Pancreas (tissue), 10 donors: ENCODE measurements at regions not wholly inside any gene's neighbourhood (a gene's known extent, or its start where the extent isn't known, plus 50 kb on each side); places are given as distances from the start of the nearest gene placed in this dataset.

Experiments used
- ATAC-seq, 4 donors: fragments of 200-7000 bp; cut with Tn5 transposase; one replicate each; pipeline versions ENCODE4 v1.8.0 to v1.9.1; 2020; ENCODE audit warnings: mild to moderate bottlenecking in 4 of 4, moderate library complexity in 4 of 4
- DNase-seq, 6 donors: peaks; one replicate each; pipeline ENCODE4 v3.0.0-alpha.2; 2020
- FAIRE-seq: peaks from 2 replicates; lab custom pipeline; 2012; peaks lifted over from hg19 to GRCh38; lab: Jason Lieb, UNC
- H3K27ac ChIP-seq, 4 donors: fragments of 200-600 bp; sonication (generic); 1 replicate in 3 of 4; 2 replicates in 1 of 4; pipeline versions ENCODE4 v1.5.0 to v1.8.0; 2020
- H3K27me3 ChIP-seq, 4 donors: fragments of 200-600 bp; one replicate each; pipeline ENCODE4 v1.8.0; 2021
- H3K36me3 ChIP-seq, 3 donors: fragments of 200-600 bp; sonication (generic) in 1 of 3; one replicate each; pipeline versions ENCODE4 v1.5.0 to v1.8.0; 2020 to 2021
- H3K4me1 ChIP-seq, 3 donors: fragments of 200-600 bp; one replicate each; pipeline ENCODE4 v1.8.0; 2021
- H3K4me3 ChIP-seq, 4 donors: fragments of 200-600 bp; sonication (generic) in 2 of 4; one replicate each; pipeline versions ENCODE4 v1.5.0 to v1.8.0; 2020 to 2021
- H3K9me3 ChIP-seq, 4 donors: fragments of 200-600 bp; one replicate each; pipeline ENCODE4 v1.8.0; 2021
- WGBS, 2 donors: extraction: QIAGEN DNeasy Blood & Tissue Kit; methylation state at CpG; one replicate each; pipeline ENCODE4 v1.1.7; 2013; 5-methylcytosine and 5-hydroxymethylcytosine counted together
- intact Hi-C, 3 donors: fragments of 100-400 bp; cut with DNase I; formaldehyde crosslinking; loops; one replicate each; pipeline versions ENCODE4 v1.11.1 to v1.14.2; 2022
- TF ChIP-seq, protein P1 (sequence below), 4 donors: fragments of 200-600 bp; sonication (generic) in 3 of 4; IDR thresholded peaks; one replicate each; pipeline versions ENCODE4 v1.5.0 to v1.8.0; 2021; ENCODE audit warnings: antibody characterized with exemption in 4 of 4
- donor health status: healthy with polysubstance abuse.
- donor health status: DM: no; HTN: no; CAD: no; lungs with moderate emphysema.
- donor health status: DM: no; HTN: no; CAD: no.
- donor health status: control.
- donor health status: control.
- donor health status: Bipolar disorder and iron deficiency.
- donor health status: DM: yes; HTN: yes; CAD: no.
- donor health status: DM: no; HTN: no; CAD: no.
- donor health status: DM: no; HTN: no; CAD: no.
- donor health status: DM: yes; HTN: yes; CAD: no.

DNA sequence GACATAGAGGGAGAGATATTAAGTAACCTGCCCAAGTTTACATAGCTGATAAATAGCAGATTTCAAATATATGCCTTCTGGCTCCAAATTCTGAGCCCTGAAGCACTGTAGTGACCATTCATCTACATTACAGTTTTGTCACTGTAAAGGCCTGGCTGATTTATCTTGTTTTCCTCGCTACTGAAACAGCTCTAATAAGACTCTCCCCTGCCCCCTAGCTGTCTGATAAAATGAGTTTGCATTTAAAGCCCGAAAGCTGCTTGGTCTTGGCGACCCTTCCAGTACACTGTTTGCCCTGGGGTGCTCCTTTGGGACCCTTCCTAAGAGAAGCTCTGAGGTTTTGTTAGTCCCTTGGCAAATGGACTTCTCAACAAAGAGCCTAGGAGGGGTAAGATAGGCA, 59.7 kb upstream of the RAB11FIP2 start:
- WGBS, 2 donors = 27 to 31% methylated on average over 3 of the region's 3 CpGs
- Histone ChIP-seq H3K36me3 (no peaks in the 10 kb centered on the region), H3K9me3 (no peaks in the 10 kb centered on the region), H3K27ac (no peak overlapping the region), H3K4me3 (no peak overlapping the region), H3K27me3 (no peaks in the 10 kb centered on the region), H3K4me1 (no peaks in the 10 kb centered on the region)
- ATAC-seq (peak in 3 of 4 donors; percentile 68 to 81 (median 70)), DNase-seq (peak in 3 of 6 donors; percentile 3 to 21 (median 17)), FAIRE-seq (no peak)
- intact Hi-C loops = no loop called here
- TF ChIP-seq, protein P1, sequence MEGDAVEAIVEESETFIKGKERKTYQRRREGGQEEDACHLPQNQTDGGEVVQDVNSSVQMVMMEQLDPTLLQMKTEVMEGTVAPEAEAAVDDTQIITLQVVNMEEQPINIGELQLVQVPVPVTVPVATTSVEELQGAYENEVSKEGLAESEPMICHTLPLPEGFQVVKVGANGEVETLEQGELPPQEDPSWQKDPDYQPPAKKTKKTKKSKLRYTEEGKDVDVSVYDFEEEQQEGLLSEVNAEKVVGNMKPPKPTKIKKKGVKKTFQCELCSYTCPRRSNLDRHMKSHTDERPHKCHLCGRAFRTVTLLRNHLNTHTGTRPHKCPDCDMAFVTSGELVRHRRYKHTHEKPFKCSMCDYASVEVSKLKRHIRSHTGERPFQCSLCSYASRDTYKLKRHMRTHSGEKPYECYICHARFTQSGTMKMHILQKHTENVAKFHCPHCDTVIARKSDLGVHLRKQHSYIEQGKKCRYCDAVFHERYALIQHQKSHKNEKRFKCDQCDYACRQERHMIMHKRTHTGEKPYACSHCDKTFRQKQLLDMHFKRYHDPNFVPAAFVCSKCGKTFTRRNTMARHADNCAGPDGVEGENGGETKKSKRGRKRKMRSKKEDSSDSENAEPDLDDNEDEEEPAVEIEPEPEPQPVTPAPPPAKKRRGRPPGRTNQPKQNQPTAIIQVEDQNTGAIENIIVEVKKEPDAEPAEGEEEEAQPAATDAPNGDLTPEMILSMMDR (IDR thresholded peaks at IDR 0.05) = peak in 2 of 4 donors; percentile 27 to 34

DNA sequence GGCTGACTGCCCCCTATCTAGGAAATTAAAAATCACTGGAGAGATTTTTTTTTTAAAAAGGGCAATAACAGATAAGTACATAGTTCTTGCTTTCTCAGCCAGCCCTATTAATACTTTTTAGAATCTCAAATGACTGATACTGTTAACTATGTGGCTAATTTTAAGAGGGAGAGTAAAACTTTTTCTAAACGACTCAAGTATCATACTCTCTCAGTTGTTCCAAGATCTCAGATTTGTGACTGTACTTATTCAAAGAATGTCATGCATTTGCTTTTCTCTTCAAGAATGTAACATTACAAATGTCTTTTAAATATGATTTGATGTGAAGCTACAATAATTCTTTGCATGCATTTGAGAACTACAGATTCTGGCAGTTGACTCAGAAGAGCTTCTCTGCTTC, 55.4 kb upstream of the RAB11FIP2 start:
- TF ChIP-seq, protein P1 (IDR thresholded peaks at IDR 0.05) = no peak
- Histone ChIP-seq H3K4me1 (no peaks in the 10 kb centered on the region), H3K4me3 (no peak overlapping the region), H3K36me3 (no peaks in the 10 kb centered on the region), H3K9me3 (no peaks in the 10 kb centered on the region), H3K27me3 (no peaks in the 10 kb centered on the region), H3K27ac (no peak overlapping the region)
- WGBS, 2 donors = 66 to 80% methylated on average over 1 of the region's 1 CpG
- no peak for FAIRE-seq
- no peak for DNase-seq
- ATAC-seq = no peak
- intact Hi-C loops = no loop called here

DNA sequence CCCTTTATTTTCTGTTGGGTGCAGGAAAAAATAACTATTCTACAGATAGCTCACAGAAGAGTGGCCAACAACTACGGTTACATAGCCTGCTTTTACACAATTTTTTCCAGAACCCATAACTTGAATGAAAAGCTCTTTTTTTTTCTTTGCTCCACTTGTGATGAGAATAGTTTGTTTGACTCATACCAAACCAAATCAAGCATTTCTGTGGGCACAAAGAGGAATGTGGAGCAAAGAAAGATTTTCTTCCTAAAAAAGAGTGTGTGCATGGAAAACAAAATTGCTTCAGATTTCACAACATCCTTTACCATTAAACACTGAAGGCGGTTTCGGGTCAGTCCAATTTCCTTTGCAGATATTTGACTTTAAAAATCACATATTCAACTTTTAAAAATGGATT, 54.8 kb upstream of the RAB11FIP2 start:
- WGBS, 2 donors = 81 to 85% methylated on average over 3 of the region's 3 CpGs
- no peaks in the 10 kb centered on the region for H3K9me3 ChIP-seq
- FAIRE-seq (no peak), DNase-seq (no peak), ATAC-seq (no peak)
- H3K27me3 ChIP-seq = no peaks in the 10 kb centered on the region
- no peak overlapping the region for H3K27ac ChIP-seq
- TF ChIP-seq, protein P1 (IDR thresholded peaks at IDR 0.05) = no peak
- no peaks in the 10 kb centered on the region for H3K4me1 ChIP-seq
- H3K4me3 ChIP-seq = no peak overlapping the region
- intact Hi-C loops = no loop called here
- H3K36me3 ChIP-seq = no peaks in the 10 kb centered on the region
